GM12892 (cell line): ENCODE measurements at regions not wholly inside any gene's neighbourhood (a gene's known extent, or its start where the extent isn't known, plus 50 kb on each side); places are given as distances from the start of the nearest gene placed in this dataset.

Experiments used
- DNase-seq: peaks from one replicate; pipeline ENCODE4 v3.0.0; 2011; ENCODE audit not compliant: insufficient read length
- FAIRE-seq: peaks from 2 replicates; lab custom pipeline; 2011; peaks lifted over from hg19 to GRCh38; lab: Jason Lieb, UNC
- POLR2A ChIP-seq: IDR thresholded peaks from 2 replicates; pipeline ENCODE4 v1.6.1; 2011; ENCODE audit warnings: low read depth, low read length, control low read depth
- POLR2AphosphoS5 ChIP-seq: IDR thresholded peaks from 2 replicates; pipeline ENCODE4 v1.6.1; 2011; ENCODE audit warnings: low read depth, low read length, control low read depth
- TAF1 ChIP-seq: IDR thresholded peaks from 2 replicates; pipeline ENCODE4 v1.6.1; 2011; ENCODE audit warnings: low read depth, mild to moderate bottlenecking, control low read depth, low read length, borderline replicate concordance

DNA sequence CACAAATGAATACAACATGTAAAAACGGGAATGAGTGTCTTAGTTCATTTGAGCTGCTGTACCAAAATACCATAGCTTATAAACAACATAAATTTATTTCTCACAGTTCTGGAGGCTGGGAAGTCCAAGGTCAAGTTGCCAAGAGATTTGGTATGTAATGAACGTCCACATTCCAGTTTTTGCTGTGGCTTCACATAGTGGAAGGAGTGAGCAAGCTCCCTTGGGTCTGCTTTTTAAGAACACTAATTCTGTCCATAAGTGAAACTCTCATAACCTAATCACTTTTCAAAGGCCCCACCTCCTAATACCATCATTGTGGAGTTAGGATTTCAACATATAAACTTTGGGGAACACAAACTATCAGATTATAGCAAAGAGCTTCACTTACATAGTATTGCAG, 1189.6 kb downstream of the PCDH9 start:
- FAIRE-seq (no peak), DNase-seq (no peak)
- TF ChIP-seq POLR2A (no peak), TAF1 (no peak), POLR2AphosphoS5 (no peak)

DNA sequence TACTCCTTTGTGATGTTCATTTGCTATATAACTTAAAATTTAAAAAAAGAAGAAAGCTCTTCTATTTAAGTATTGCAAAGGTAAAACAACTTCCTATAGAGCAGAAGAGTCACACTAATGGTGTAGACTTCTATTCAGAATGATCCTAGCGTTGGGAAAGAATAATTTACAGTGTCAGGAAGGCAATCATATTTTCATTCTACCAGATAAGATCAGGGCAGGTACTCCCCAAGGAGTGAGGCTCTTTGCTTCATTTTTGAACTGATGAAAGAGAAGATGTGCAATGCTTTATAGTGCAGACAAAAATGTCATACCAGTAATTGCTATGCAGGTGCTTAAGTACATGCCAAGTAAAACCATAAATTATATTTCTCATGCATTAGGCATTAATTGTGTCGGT, 1193.0 kb downstream of the PCDH9 start:
- TF ChIP-seq TAF1 (no peak), POLR2A (no peak), POLR2AphosphoS5 (no peak)
- no peak for FAIRE-seq
- no peak for DNase-seq

DNA sequence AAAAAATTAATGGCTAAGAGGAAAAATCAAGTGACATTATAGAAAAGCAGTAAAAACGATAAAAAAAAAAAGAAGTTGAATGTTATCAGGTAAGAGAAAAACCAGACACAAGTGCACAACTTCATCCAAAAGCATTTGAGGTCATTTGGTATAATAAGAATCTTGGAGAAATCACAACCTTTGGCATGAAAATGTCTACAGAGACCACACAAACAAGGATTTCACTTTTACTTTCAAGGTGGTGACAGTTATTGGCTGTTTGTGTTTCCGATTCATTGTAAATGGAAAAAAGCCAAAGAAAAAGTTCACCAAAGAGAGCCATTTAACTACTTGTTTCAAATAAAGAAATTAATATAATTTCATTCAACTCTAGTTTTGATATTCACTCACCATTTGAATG, 1193.5 kb downstream of the PCDH9 start:
- DNase-seq = no peak
- FAIRE-seq = no peak
- no peak for TF ChIP-seq POLR2A
- TF ChIP-seq TAF1 = no peak
- no peak for TF ChIP-seq POLR2AphosphoS5

DNA sequence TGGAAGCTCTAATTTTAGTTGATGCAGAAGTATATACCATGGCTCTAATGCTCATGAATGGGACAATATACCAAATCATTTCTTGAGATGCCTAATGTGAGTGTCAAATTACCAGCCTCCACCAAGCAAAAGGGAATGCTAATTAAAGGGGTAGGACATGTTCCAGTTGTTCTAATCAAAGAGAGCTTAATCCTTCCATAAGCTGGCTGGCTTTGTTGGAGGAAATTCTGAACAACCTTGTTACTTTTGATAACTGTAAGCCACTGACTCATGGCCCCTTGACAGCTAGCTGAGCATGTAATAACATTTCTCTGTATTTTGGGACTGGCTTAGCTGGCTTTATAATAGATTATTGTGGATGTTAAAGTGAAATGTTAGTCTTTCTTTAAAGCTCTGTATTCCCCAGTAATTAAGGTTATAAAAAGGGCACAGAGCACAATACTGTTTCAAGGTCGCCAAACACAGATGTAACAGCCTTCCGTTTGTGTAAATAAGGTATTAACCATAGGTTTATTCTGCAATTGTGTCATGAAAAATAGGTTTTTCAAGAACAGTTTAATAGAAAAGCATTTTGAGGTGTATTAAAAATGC, 1194.0 kb downstream of the PCDH9 start:
- no peak for TF ChIP-seq POLR2AphosphoS5
- no peak for TF ChIP-seq POLR2A
- no peak for TF ChIP-seq TAF1
- no peak for FAIRE-seq
- DNase-seq = no peak

DNA sequence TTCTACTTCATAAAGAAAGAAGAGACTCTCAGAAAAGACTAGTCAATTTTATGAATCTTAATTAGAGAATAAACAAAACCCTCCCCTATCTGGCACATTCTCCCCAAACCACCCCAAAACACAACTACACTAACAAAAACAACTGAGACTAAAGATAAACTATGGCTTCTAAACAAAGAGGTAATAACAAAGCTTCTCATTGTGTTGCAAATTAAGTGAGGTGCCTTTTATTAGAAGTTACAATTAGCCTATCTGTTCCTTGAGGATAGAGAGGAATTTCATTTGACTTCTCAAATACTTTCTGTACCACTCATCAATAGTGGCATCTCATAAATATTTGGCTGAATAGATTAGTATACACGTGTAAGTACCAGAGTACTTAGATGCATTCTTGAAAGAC, 1196.2 kb downstream of the PCDH9 start:
- TF ChIP-seq POLR2A = no peak
- DNase-seq = no peak
- FAIRE-seq = no peak

DNA sequence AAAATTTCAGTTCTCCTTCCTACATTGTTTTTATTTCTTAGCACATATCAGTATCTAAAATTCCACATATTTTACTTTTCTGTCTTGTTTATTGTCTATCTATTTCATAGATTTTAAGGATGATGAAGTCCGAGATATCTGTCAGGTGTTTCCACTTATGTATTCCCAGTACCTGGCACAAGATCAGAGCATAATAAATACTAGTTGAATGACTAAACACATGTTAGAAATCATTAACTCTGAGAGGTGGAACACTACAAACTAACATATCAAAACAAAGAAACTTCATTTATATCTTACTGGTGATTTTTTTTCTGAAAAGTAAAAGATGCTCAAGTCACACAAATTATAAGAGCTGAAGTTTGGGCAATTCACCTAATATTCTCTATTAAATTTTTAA, 1208.3 kb downstream of the PCDH9 start:
- TF ChIP-seq POLR2AphosphoS5 (no peak), POLR2A (no peak), TAF1 (no peak)
- no peak for DNase-seq
- FAIRE-seq = no peak

DNA sequence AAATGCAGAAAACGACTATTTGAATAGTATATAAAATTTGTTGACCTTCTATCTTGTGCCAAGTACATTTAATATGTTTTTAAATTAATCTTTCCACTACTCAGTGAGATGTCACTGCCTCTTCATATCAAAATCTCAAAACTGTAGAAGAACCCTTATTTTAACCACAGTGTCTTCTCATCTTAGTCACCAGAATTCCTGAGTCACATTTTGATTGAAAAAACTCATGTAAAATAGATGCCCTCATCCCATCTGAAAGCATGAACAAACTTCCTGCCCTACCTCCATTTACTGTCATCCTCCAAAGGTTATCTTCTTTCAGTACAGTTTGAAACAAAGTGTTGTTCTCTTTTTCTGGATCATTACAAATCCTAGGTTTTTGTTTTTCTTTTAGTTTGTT, 1215.4 kb downstream of the PCDH9 start:
- TF ChIP-seq POLR2A (no peak), TAF1 (no peak), POLR2AphosphoS5 (no peak)
- no peak for FAIRE-seq

DNA sequence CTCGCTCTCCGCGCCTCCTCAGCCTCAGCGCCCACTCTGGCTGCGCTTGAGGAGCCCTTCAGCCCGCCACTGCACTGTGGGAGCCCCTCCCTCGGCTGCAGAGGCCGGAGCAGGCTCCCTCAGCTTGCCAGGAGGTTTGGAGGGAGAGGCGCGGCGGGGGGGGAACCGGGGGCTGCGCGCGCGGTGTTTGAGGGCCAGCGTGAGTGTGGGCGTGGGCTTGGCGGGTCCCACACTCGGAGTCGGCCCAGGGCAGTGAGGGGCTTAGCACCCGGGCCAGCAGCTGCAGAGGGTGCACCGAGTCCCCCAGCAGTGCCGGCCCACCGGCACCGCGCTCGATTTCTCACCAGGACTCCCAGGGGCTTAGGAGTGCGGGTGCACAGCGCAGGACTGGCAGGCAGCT, 1220.9 kb downstream of the PCDH9 start:
- no peak for TF ChIP-seq POLR2A
- TF ChIP-seq TAF1 = no peak
- TF ChIP-seq POLR2AphosphoS5 = no peak
- DNase-seq (no peak), FAIRE-seq (no peak)

More for the DNA sequence above, 1215.4 kb downstream of the PCDH9 start:
- no peak for DNase-seq

DNA sequence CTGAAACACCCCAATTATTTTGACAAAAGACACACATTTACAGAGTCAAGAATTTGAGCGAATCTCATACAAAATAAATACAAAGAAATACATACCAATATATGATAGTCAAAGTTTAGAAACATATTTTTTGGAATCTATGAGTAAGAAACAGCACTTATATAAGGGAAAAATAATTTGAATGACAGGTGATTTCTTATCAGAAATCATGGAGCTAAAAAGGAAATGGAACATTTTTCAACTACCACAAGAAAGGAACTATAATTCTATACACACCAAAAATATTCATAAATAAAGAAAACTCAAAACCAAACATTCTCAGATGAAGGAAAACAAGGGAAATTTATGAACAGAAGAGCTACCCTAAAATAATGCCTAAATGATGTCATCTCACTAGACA, 1226.6 kb downstream of the PCDH9 start:
- DNase-seq (no peak), FAIRE-seq (no peak)
- TF ChIP-seq TAF1 (no peak), POLR2A (no peak), POLR2AphosphoS5 (no peak)

DNA sequence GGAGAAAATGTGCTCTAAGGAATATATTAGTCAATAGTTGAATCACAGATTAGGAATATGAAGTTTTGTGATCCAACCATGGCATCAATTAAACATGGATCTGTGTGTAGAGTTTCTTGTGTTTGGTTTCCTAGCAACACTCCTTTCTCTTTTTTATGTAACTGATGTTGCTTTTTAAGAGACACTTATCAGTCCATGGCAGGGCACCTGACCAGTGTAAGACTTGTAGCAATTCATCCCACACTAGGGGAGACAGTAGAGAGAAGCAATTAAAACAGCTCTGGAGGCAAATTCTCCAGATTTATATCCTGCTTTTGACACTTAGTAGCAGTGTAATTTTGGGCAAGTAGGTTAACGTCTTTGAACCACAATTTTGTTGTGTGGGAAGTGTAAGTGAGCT, 1229.0 kb downstream of the PCDH9 start:
- FAIRE-seq (no peak), DNase-seq (no peak)

DNA sequence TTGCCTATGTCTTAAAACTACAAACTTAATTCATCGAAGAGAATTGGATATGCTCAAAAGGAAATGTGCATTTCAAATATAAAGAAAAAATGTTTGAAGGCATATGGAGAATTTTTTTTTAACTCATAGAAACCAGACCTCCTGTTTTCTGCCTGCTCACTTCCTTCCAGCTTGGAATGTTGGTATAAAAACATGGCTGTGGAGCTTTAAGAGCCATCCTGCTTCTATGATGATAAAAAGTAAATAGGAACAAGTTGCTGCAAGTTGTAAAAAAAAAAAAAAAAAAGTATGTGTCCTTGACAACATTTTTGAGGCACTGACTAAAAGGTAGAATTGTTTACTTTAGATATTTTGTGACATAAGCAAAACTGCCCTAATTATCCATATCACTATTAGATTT, 1230.7 kb downstream of the PCDH9 start:
- DNase-seq (no peak), FAIRE-seq (no peak)
- no peak for TF ChIP-seq TAF1
- no peak for TF ChIP-seq POLR2A
- TF ChIP-seq POLR2AphosphoS5 = no peak

More for the DNA sequence above, 1229.0 kb downstream of the PCDH9 start:
- no peak for TF ChIP-seq TAF1
- TF ChIP-seq POLR2A = no peak
- TF ChIP-seq POLR2AphosphoS5 = no peak

DNA sequence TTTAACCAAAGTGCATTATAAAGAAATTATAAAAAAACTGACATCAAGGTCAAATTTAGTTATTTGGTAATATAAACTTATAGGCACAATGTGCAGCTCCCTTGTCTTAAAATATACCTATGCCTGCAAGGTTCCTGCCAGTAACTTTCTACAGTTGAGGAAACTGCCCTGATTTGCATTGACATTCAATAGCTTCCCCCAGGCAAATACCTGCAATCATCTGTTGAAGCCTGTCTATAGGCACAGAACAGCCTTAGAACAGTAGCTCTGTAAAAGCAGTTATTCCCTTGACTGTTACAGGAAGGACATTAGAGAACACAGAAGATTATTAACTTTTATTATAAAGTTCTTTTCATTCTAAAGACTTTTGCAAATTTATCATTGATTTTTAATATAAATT, 1239.5 kb downstream of the PCDH9 start:
- no peak for TF ChIP-seq POLR2AphosphoS5
- no peak for TF ChIP-seq POLR2A
- TF ChIP-seq TAF1 = no peak
- FAIRE-seq = no peak

More for the DNA sequence above, 1239.5 kb downstream of the PCDH9 start:
- DNase-seq = no peak
